Cardiac septum (tissue), 1 donor: ENCODE measurements at regions not wholly inside any gene's neighbourhood (a gene's known extent, or its start where the extent isn't known, plus 50 kb on each side); places are given as distances from the start of the nearest gene placed in this dataset.

Source experiments
- DNase-seq: peaks from one replicate; pipeline ENCODE4 v3.0.0-alpha.2; 2020; ENCODE audit warnings: low spot score
- intact Hi-C: fragments of 100-400 bp; cut with DNase I; formaldehyde crosslinking; loops from one replicate; pipeline ENCODE4 v1.14.0; 2022
- donor health status: DM: no; HTN: no; CAD: no.

DNA sequence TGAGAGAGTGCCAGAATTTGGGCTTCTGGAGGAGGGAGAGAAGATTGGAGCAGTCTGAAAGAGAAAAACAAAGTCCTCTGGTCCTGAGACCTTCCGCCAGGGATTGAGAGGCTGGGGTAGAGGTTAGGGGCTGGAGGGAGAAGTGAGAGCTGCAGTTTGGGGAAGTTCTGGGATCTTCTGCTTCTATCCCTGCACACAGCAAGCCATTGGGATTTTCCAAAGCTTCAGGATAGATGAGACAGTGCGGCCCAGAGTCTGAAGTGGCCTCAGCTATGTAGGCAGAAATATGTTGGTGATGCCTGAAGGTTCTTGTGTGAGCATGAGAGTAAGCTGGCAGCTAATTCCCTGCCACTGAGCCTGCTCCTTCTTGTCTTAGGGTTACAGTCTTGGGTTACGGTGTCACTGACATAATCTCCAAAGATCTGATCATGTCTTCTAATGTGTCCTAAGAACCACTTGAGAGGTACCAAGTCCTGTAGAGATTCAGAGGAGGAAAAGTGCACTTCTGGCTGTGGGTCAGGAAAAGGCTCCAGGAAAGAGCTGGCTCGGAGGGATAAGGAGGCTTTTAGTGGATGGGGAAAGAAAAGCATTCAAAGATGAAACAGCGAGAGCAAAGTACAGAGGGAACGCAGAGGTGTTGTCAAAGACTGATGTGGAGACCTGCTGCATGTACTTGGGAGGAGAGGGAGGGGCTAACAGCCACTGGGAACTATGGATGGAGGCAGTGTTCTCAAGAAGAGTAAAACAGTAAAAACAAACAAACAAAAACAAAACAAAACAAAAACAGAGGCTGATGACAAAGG, 131.1 kb upstream of the MYLIP start:
- intact Hi-C loops: no loop called here
- no peak for DNase-seq

DNA sequence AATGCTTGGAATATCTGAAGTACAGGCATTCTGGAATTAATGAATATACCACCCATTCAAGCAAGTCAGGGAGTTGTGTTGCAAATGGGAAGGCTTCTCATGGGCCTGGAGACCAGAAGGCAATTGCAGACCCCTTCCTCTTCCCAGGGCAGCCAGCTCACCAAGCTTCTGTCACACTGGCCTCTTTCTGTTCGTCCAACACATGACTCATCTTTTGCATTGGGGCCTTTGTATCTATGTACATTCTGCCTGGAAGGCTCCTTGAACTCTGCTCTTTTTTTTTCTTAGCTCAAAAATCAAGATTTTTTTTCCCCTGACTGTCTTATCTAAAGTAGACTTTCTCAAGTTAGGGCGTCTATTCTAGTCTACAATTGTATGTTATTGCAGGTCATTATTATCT, 132.9 kb upstream of the MYLIP start:
- intact Hi-C loops: no loop called here
- DNase-seq: no peak

DNA sequence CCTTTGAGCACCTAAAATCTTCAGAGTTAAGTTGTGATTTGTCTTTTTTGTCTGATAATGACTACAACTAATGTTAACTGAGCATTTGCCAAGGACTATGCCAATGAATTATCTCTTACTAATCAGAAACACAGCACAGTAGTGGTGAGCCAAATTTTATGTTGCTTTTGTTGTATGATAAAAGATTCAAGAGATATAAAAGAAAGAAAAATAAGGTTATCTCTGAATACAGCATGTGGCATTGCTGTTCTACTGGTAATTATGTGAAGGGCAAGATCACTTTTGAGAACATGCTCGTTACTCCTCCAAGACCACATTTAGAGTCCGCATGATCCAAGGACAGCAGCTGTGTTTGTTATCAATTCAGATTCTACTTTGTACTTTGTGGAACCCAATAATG, 133.4 kb upstream of the MYLIP start:
- intact Hi-C loops: loop anchor here (1.0 kb wide), 1 partner anchor 34 kb away; no protein-coding TSS in a partner anchor
- DNase-seq: no peak

DNA sequence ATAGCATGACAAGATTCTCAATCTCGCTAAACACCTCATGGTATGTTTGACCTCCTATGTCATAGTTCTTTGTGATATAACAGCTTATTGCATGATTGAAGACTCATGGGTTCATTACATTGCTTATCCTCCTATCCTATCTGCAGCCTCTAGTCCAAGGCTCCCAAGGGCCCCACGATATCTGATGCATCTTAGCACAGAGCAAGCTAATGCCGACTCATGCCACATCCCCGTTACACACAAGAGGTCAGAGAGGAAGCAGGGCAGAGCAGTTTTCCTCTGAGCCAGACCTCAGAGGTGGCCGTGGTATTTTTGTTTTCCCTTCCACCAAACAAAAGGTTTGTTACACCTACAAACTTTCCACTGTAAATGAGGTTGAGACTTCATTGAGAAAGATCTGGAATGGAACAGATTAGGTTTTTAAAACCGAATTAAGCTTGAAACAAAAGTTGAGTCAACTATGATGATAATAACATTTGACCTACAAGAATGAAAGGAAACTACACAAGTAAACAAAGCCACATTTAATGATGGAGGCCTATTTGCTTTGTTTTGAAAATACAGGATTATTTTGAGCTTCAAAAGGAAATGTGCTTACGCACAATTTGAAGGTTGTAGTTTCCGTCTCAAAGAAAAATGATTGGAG, 133.9 kb upstream of the MYLIP start:
- DNase-seq: no peak
- intact Hi-C loops: loop anchor here (1.0 kb wide), 1 partner anchor 34 kb away; no protein-coding TSS in a partner anchor

DNA sequence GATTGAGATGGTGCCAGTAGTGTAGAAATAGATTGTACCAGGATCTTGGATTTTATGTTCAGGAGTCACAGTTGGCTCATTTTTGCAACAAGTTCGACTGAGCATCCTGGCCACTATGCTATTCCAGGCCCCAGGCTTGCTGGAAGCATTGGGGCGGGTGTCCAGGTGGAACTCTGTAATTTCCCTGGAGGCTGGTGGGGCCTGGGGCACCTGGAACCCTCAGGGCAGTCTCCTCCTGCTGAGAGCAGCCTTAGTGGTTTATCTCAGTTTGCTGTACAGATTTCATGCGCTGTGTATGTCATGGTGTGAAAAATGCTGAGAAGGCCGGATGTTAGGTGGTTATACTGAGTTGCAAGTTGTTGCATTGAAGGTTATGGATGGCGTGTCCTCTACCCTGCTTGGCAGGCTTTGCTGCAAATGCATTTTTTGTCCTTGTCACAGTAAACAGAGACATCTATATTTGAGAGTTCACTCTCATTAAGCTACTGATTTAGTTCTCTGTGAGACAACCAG, 135.1 kb upstream of the MYLIP start:
- no peak for DNase-seq
- intact Hi-C loops: no loop called here

DNA sequence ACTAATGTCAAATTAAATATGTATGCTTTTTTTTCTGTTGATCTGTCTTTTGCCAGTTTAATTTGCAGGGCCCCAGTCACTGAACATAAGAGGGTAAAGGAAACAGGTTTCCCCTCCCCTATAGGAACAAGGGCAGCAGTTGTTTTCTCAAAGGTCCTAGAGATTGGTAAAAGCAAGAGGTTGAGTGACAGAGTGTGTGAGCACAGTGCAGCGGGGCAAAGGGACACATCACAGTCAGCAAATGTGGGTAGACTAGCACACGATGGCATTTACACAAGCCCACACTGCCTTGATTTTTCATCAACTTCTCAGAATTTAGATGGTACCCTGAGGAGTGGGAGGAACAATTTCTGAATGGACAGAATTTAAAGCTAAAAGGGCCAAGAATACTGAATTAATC, 138.7 kb upstream of the MYLIP start:
- intact Hi-C loops: no loop called here

DNA sequence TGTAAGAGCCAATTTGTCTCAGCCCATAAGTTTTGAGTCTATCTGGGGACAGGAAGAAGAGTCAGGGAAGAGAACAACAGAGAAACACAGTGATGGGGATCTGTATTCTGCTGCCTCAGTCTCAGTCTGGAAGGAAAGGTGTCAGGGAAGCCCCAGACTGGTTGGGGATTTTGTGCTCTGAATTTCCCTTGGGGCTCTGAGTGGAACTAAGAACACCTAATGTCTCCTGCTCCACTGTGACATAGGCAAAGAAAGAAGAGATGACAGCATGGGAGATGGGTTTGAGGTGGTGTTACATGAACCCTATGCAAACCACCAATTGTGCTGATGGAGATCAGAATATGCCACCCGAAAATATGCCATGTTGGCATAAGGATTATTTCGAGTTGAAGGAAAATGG, 139.5 kb upstream of the MYLIP start:
- DNase-seq: no peak
- intact Hi-C loops: no loop called here

More for the DNA sequence above, 138.7 kb upstream of the MYLIP start:
- DNase-seq: no peak

DNA sequence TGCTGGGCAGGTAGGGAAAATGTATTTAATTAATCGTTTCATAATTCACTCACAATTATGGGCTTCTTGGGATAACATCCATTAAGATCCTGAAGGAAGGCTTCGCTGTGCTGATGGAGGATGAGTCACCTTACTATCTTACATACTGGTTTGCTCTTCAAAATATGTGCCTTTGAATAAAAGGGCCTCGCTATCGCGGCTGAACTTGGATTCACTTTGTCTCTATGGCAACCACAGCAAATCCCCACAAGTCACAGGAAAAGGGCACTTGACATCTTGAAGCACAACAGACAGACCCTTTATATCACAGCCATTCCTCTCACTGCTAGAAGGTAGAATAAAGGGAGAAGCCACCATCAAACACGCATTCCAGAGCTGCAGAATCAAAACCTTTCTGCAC, 141.3 kb upstream of the MYLIP start:
- DNase-seq: no peak
- intact Hi-C loops: no loop called here

DNA sequence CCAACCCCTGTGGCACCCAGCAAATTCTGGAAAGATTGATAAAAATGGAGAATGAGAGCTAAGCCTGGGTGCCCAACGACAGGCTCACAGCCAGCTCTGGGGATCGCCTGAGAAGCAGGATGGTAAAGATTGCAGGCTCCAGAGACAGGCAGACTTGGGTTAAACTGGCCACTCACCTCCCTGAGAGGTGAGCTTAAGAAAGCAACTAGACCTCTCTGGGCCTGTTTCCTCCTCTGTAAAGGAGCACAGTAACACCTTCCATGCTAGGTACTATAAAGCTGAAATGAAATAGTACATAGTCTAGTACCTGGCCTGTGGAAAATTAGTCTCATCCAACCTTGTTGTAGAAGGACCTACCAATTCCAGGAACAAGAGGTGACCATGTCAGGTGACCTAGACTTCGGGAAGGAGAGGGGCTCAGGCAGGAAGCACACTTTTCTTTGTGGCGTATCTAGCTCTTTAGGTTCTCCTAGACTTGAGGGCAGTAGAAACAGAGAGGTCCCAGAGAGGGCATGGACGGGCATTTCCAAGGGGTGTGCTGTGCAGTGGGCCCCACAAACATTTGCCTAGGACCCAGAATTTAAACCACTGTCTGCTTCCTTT, 142.8 kb upstream of the MYLIP start:
- no peak for DNase-seq
- intact Hi-C loops: no loop called here

DNA sequence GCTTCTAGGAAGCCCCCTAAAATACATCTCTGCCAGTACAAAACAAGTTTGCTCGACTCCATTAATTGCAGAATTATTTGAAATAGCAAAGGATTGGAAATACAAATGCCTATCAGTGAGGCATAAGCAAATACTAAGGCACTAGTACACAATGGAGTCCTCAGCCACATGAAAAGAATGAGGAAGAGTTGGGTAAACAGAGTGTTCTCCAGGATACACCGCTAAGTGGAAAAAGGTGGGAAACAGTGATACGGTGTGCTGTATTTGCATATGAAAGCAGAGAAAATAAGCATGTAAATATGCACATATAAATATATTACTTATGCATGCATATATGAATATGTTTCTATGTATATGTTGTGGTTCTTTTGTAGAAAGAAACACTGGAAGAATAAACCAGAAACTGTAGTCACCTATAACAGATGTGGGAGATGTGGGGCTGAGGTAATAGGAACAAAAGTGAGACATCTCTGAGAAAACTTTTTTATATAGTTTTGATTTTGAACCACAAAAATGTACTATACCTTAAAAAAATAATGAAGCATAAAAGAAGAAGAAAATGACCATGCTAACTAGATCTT, 143.4 kb upstream of the MYLIP start:
- DNase-seq: no peak
- intact Hi-C loops: no loop called here

DNA sequence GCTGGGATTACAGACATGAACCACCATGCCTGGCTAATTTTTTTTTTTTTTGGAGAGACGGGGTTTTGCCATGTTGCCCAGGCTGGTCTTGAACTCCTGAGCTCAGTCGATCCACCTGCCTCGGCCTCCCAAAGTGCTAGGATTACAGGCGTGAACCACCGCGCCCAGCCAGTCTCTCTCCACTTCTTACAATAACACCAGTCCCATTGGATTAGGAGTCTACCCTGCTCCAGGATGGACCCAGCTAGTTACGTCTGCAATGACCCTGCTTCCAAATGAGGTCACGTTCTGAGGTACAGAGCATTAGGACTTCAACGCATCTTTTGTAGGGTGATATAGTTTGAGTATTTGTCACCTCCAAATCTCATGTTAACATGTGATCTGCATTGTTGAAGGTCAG, 146.9 kb upstream of the MYLIP start:
- DNase-seq: no peak
- intact Hi-C loops: no loop called here

DNA sequence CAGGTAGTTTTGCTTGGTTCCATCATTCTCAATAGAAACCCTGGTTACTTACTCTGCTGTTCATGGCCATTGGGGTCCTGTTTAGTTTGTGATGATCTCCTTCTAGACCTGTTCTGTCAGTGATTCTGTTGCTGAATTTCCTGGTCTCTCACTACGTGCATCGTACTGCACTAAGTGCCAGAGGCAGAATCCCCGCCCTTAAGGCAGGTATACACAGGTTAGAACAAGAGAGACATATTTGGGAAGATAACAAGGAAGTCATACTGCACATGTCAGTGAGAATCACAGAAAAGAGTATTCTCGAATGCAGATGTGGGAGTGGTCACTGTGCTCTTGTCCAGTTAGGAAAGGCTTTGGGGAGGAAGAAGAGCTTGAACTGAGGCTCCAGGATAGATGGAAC, 148.1 kb upstream of the MYLIP start:
- DNase-seq: no peak
- intact Hi-C loops: no loop called here

DNA sequence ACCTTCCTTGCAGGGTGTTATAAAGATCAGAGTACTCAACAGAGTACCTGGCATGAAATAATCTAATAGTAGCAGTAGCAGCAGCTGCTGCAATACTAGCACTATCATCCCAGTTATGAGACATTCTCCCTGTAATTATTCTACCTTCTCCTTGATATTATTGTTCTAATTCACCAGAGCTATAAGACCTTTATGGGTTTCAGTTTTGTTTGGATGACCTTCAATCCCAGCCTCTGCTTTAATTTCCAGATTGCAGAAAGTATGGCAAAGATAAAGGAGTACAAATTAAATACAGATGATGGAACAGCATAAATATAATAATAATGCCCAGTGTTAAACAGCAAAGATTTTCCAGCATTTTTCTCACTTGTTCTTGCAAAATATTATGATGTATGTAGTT, 150.5 kb upstream of the MYLIP start:
- intact Hi-C loops: no loop called here
- no peak for DNase-seq

DNA sequence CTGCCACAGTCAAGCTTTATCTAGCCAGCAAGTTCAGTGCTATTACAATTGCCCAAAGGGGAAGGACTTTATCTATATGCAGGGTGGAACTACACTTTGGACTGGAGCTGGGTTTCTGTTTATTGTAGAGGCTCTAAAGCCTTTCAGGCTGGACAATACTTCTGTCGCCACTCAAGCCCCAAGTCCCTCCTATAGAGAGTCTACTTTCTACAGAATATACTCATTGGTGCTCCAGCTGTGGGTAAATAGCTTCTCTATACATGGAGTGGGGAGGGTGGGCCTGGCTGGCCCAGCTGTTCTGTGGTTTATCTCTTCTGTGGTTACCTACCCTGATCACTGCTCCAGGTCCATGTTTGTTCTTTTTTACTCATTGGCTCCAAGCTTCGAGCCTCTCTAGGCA, 151.8 kb upstream of the MYLIP start:
- intact Hi-C loops: no loop called here
- DNase-seq: no peak

DNA sequence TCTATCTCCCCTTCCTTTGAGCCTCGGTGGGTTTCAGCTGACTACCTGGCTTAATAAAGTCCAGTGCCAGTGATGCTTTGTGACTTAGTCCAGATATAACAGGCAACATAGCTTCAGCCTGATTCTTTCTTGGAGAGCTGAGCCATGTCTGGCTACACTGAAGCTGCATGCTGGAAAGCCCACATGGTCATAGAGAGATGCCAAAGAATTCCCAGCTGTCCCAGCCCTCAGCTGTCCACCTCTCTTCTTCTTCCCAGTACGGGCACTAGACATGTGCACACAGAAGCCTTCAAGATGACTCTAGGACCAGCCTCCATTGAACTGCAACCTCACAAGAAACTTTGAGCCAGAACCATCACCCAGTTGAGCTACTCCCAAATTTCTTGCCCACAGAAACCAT, 154.1 kb upstream of the MYLIP start:
- DNase-seq: no peak

DNA sequence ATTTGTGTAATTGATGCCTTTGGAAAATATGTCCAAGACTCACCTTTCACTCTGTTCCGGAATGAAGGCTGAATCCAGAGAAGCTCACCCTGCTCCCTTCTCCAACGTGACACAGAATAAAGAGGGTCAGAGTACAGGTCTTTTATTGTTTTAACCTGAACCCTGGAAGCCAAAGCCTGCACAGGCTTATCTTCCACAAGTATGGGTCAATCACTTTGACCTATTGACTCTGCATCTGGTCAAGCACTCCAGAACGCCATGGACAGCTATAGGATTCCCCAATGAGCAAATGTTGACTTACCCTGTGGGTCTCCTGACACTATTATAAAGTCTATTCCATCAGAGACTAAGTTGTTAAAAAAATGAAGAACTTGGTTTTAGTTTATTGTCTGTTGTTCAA, 158.4 kb upstream of the MYLIP start:
- intact Hi-C loops: no loop called here
- DNase-seq: no peak

More for the DNA sequence above, 154.1 kb upstream of the MYLIP start:
- intact Hi-C loops: no loop called here

DNA sequence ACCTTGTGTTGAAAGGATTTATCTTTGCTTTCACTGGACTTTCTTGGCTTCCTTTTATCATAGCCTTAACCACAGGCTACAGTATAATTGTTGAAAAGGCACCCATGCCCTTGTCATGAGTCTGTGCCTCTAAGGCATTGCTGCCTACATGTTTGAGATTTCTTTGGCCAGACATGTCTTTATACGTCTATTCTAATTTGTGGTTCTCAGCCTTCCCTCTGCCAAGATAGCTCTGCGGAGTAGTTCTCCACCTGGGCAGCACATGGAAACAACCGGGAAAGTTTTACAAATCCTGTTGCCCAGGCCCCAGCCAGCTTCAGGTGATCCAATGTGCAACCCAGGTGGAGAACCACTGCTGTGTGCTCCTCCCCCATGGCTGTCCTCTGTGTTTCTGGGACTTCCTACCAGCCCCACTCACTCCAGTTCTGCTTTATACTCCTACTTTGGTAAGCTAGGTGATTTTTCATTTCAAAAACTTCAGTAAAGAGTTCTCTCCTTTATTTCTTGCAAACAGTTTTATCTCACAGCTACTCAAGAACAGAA, 159.6 kb upstream of the MYLIP start:
- DNase-seq: no peak
- intact Hi-C loops: no loop called here

DNA sequence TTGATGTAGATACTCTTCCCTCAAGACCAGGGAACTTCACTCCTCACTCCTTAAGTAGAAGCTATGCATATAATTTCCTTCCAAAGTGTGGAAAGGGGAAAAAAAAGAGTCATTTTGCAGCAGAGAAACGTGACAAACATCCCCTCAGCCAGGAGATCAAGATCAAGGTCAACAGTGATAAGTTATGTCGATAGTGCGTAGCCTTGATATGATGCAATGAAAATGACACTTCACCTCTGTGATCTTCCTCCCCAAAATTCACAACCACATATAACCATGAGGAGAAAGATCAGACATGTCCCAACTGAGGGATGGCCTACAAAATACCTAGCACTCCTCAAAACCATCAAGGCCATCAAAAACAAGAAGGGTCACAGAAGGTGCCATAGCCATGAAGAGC, 160.4 kb upstream of the MYLIP start:
- no peak for DNase-seq
- intact Hi-C loops: no loop called here

DNA sequence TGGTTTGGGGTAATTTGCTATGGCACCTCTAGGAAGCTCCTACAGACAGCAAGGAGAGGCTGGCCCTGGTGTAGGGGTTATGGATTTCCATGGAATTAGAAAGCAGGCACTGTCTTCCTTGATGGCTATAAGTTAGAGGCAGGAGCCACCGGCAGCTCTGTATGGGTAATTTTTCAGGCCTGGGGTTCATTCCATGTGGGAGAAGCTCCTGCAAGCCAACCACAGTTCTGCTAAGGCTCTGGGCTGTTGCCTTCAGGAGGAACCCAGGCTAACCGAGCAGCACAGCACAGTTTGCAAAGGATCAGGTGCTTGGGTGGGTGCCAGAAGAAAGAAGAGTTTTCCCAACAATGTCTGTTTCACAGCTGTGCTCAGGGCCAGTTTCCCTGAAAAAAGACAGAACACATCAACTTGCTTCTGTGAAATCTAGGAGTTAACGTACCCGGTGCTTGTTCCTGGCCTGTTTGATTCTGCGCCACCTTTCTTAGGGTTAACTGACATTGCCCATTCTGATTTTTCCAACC, 162.8 kb upstream of the MYLIP start:
- DNase-seq: no peak
- intact Hi-C loops: no loop called here

DNA sequence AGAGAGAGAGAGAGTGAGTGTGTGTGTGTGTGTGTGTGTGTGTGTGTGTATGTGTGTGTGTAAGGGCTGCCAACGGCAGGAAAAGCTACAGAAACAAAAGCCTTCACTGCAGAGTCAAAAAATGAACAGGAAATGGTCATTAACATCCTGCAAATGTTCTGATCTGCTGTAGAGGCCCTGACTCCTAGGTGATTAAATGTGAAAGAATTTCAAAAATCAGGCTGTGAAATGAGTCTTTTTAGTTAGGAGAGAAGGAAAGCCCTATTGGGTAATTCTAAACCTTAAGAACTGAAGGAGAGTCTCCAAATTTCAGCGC, 166.5 kb upstream of the MYLIP start:
- intact Hi-C loops: loop anchor here (5.0 kb wide), 1 partner anchor 65 kb away; no protein-coding TSS in a partner anchor

More for the DNA sequence above, 166.5 kb upstream of the MYLIP start:
- DNase-seq: no peak
